HFF-Myc (cell line): ENCODE measurements at regions not wholly inside any gene's neighbourhood (a gene's known extent, or its start where the extent isn't known, plus 50 kb on each side); places are given as distances from the start of the nearest gene placed in this dataset.

Experiments
- DNase-seq: peaks from one replicate; pipeline ENCODE4 v3.0.0-alpha.2; 2011; ENCODE audit warnings: low read depth; ENCODE audit errors: extremely low read depth
- H3K4me3 ChIP-seq: replicated peaks from 2 replicates; pipeline ENCODE4 v1.5.1; 2011; ENCODE audit warnings: low read depth, mild to moderate bottlenecking, control low read depth, low read length
- CTCF ChIP-seq: IDR thresholded peaks from 2 replicates; pipeline ENCODE4 v1.5.1; 2012; ENCODE audit warnings: mild to moderate bottlenecking, low read depth, low read length, control low read depth; ENCODE audit errors: missing control alignments

GRCh38 chr4:1513936-1514483 is 107.8 kb upstream of the NKX1-1 start:
- no peak for DNase-seq
- H3K4me3 ChIP-seq = no peak overlapping the region
- no peak for TF ChIP-seq CTCF

DNA sequence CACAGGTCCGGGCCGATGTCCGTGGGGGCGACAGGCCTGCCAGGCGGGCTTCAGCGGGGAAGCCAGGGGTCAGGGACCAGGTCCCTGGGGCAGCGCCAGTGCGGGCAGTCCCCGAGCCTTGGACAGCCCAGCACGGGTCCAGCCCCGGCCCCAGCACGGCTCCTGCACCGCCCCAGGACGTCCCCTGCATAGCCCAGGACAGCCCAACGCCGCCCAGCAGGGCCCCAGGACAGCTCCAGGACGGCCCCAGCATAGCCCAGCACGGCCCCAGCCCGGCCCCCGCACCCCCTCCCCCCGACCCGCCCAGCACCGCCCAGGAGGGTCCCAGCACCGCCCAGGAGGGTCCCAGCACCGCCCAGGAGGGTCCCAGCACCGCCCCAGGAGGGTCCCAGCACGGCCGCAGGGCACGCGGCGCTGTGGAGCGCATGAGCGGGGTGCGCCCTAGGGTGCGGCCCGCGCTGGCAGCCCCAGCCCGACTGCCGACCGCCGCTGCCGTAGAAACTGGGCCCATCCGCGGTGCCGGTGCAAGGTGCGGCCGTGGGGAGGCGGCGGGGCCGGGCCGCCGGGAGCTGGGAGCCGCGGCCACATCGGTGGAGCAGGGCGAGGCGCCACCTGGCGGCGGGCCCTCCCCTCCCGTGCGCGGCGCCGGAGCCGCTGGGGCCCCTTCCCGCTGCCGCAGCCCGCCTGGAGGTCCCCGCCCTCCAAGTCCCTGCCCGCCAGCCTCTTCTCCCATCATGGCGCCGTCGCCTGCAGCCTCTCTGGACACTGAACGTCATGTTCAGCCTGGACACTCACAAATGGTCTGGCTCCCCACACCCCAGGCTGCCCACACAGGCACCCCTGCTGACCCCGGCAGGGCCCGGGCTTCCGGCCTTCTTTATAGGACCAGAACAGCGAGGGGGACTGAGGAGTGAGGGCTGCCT is 106.8 kb upstream of the NKX1-1 start:
- H3K4me3 ChIP-seq = no peak overlapping the region
- peak; percentile 21 for TF ChIP-seq CTCF
- no peak for DNase-seq

DNA sequence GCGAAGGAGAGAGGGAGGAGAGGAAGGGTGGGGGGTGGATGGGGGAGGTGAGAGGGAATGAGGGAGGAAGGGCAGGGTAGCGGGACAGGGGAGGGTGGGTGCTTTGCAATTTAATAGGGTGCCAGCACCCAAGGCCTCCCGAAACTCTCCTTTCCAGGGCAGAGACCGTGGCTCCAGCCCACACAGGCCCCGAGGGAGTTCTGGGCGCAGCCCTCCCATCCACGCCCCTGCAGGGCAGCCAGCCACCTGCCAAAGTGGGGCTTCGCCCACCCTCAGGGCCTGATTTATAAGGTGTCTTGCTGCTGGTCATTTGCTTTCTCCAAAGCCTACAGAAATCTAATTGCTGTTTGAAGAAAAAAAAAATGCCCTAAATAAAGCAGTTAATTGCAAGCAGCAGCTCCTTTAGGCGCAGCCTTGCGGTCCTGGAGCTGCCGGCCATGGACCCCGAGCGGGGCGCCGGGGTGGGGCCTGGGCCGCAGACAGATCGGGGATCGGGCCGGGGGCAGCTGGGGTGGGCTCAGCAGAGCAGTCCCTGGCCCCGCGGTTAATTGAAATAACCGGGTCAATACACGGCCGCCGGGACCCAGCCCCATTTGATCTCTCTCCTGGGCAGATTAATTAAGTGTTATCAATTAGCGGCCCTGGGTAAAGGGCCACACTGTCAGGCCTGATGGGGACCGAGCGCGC is 106.0 kb upstream of the NKX1-1 start:
- no peak for DNase-seq
- no peak overlapping the region for H3K4me3 ChIP-seq
- TF ChIP-seq CTCF = no peak

DNA sequence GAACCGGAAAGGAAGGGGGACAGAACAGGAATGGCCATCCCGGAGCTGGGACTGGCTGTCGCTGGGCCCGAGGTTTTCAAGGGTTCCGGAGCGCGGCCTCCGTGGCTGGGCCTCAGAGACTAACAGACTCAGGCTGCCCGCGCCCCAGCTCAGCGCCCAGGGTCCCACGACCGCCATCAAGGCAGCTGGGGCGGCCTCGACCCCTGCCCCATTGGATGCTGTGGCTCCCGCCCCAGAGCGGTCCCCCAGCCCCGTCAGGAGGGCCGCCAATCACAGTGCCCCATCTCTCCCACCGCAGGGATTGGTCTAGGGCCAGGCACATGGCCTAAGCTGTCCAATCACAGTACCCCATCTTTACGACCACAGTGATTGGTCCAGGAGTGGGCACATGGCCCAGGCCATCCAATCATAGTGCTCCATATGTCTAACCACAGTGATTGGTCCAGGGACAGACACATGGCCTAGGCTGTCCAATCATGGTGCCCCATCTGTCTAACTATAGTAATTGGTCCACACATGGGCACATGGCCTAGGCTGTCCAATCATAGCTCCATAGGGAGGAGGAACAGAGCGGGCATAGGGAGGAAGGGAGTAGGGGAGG is 105.3 kb upstream of the NKX1-1 start:
- H3K4me3 ChIP-seq = no peak overlapping the region
- no peak for TF ChIP-seq CTCF
- DNase-seq = no peak

- no peak for DNase-seq
- no peak for TF ChIP-seq CTCF
- no peak overlapping the region for H3K4me3 ChIP-seq
Measured at GRCh38 chr4:1510931-1511330, 104.7 kb upstream of the NKX1-1 start.

DNA sequence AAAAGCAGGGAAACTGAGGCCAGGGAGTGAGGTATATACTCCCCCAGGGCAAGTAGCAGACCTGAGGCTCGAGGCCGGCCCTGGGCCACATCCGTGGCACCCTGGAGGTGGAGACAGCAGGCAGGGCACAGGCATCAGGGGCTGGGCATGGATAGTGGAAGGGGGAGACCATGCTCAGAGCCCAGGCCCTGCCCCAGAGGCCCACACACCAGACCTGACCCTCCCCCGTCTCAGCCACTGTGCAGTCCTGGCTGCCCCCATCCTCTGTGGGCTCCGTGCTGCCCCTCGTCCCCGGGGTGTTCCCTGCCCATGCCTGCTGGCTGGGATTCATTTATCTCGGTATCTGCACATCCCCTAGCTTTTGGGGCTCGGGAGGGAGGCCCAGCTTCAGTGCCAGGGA is 103.1 kb upstream of the NKX1-1 start:
- DNase-seq = no peak
- H3K4me3 ChIP-seq = no peak overlapping the region
- no peak for TF ChIP-seq CTCF
